ENCODE measurements at regions not wholly inside any gene's neighbourhood (a gene's known extent, or its start where the extent isn't known, plus 50 kb on each side); places are given as distances from the start of the nearest gene placed in this dataset.

DNA sequence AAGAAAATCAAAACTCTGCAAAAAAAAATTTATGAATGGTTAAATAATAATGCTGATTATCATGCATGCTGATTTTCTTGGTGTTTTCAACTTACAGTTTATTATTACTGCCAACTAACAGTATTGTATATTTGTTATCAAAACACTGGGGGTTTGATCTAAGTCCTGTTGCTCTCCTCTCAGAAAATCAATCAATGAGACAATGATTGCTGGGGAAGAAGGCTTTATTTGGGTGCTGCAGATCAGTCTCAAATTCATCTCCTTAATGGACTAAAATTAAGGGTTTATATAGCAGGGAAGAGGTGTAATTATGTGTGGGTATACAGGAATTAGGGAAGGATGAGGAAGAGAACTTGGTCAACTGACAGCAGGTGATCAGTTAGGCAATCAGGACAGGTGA lies 565.5 kb upstream of the CDH6 start:
- TF ChIP-seq, protein P1, sequence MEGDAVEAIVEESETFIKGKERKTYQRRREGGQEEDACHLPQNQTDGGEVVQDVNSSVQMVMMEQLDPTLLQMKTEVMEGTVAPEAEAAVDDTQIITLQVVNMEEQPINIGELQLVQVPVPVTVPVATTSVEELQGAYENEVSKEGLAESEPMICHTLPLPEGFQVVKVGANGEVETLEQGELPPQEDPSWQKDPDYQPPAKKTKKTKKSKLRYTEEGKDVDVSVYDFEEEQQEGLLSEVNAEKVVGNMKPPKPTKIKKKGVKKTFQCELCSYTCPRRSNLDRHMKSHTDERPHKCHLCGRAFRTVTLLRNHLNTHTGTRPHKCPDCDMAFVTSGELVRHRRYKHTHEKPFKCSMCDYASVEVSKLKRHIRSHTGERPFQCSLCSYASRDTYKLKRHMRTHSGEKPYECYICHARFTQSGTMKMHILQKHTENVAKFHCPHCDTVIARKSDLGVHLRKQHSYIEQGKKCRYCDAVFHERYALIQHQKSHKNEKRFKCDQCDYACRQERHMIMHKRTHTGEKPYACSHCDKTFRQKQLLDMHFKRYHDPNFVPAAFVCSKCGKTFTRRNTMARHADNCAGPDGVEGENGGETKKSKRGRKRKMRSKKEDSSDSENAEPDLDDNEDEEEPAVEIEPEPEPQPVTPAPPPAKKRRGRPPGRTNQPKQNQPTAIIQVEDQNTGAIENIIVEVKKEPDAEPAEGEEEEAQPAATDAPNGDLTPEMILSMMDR (IDR thresholded peaks at IDR 0.05), result no peak
- TF ChIP-seq POLR2A (IDR thresholded peaks at IDR 0.05) (no peak), POLR2AphosphoS5 (IDR thresholded peaks at IDR 0.05) (no peak)
